GM12878 (cell line): ENCODE measurements at regions not wholly inside any gene's neighbourhood (a gene's known extent, or its start where the extent isn't known, plus 50 kb on each side); places are given as distances from the start of the nearest gene placed in this dataset.
A peak's percentile ranks its signal among the peaks of the same experiment; 100 is the strongest.

Experiments used
- ATAC-seq: fragments of 200-7000 bp; cut with Tn5 transposase; 3 replicates; pipeline ENCODE4 v1.9.1; 2020; ENCODE audit warnings: mild to moderate bottlenecking, moderate library complexity
- BruUV-seq: library from RNA; stranded (reverse); fragments of 400-500 nt; replicated peaks from 2 replicates; lab custom pipeline; 2021; lab: Mats Ljungman, UMichigan
- CTCF ChIA-PET: fragments of 300-600 bp; sonication (Branson Sonifier 250); formaldehyde crosslinking; extraction: SDS; loops from one replicate; lab custom pipeline; 2021; ENCODE audit warnings: inconsistent platforms; lab: Yijun Ruan, JAX
- POLR2A ChIA-PET: fragments of 350-600 bp; formaldehyde crosslinking; extraction: SDS; loops from one replicate; lab custom pipeline; 2021; ENCODE audit warnings: inconsistent platforms; lab: Charles Lee
- RAD21 ChIA-PET: fragments of 300-600 bp; sonication (Branson Sonifier 250); formaldehyde crosslinking; loops from one replicate; lab custom pipeline; 2023; ENCODE audit warnings: antibody characterized with exemption; ENCODE audit not compliant: unreplicated experiment; lab: Charles Lee
- SMC1A ChIA-PET: fragments of 300-600 bp; sonication (Branson Sonifier 250); formaldehyde crosslinking; loops from one replicate; lab custom pipeline; 2023; ENCODE audit not compliant: unreplicated experiment, uncharacterized antibody; lab: Charles Lee
- DNase-seq: peaks from one replicate; pipeline ENCODE4 v3.0.0-alpha.2; 2011; ENCODE audit warnings: low read depth, low spot score
- FAIRE-seq: peaks from 3 replicates; lab custom pipeline; 2011; peaks lifted over from hg19 to GRCh38; lab: Jason Lieb, UNC
- H2AFZ ChIP-seq: 2 replicates; pipeline ENCODE4 v1.6.0; 2011; ENCODE audit warnings: low read depth, low read length, control low read depth; ENCODE audit not compliant: control insufficient read depth
- H3K27ac ChIP-seq: 2 replicates; pipeline ENCODE4 v1.5.1; 2011; ENCODE audit warnings: control low read depth; ENCODE audit not compliant: control insufficient read depth, insufficient read depth
- H3K27me3 ChIP-seq, 2 experiments: replicated peaks in 1 of 2; 2 replicates each; pipeline versions ENCODE4 v1.6.0 to v1.6.1; 2011; ENCODE audit warnings: low read length in 1 of 2; ENCODE audit not compliant: control insufficient read depth in 2 of 2, insufficient read depth in 2 of 2
- H3K36me3 ChIP-seq, 2 experiments: 2 replicates each; pipeline ENCODE4 v1.5.1; 2011; ENCODE audit warnings: low read length in 1 of 2; ENCODE audit not compliant: control insufficient read depth in 2 of 2, insufficient read depth in 2 of 2
- H3K4me1 ChIP-seq: 2 replicates; pipeline ENCODE4 v1.6.1; 2011; ENCODE audit warnings: mild to moderate bottlenecking, low read length, moderate library complexity, mixed read lengths; ENCODE audit not compliant: control insufficient read depth, insufficient read depth
- H3K4me2 ChIP-seq: 2 replicates; pipeline ENCODE4 v1.6.0; 2011; ENCODE audit warnings: control low read depth; ENCODE audit not compliant: control insufficient read depth, insufficient read depth
- H3K4me3 ChIP-seq: fragments of 200-600 bp; sonication (generic); 2 replicates; pipeline ENCODE4 v1.5.1; 2016
- H3K79me2 ChIP-seq: 2 replicates; pipeline ENCODE4 v1.6.0; 2011; ENCODE audit warnings: low read length; ENCODE audit not compliant: control insufficient read depth, insufficient read depth
- H3K9ac ChIP-seq: 2 replicates; pipeline ENCODE4 v1.8.0; 2011; ENCODE audit warnings: low read length, control low read depth, mixed read lengths; ENCODE audit not compliant: control insufficient read depth, insufficient read depth
- H3K9me3 ChIP-seq: replicated peaks from 3 replicates; pipeline ENCODE4 v1.5.1; 2011; ENCODE audit warnings: mild to moderate bottlenecking, low read length; ENCODE audit not compliant: control insufficient read depth, insufficient read depth
- H4K20me1 ChIP-seq: 2 replicates; pipeline ENCODE4 v1.6.0; 2011; ENCODE audit not compliant: control insufficient read depth, insufficient read depth
- EP300 ChIP-seq, 2 experiments: fragments of 150-350 bp in 1 of 2; IDR thresholded peaks; 2 replicates each; pipeline ENCODE4 v1.6.1; 2011 to 2012; ENCODE audit warnings: low read depth in 2 of 2, low read length in 2 of 2, borderline replicate concordance in 1 of 2, improper control_type of control experiment in 1 of 2, inconsistent platforms in 1 of 2; ENCODE audit not compliant: control insufficient read depth in 1 of 2
- GATAD2B ChIP-seq: fragments of 450-650 bp; conservative IDR thresholded peaks from 2 replicates; pipeline ENCODE4 v1.6.1; 2017; ENCODE audit warnings: low read depth, mild to moderate bottlenecking, moderate library complexity
- HCFC1 ChIP-seq: fragments of 150-350 bp; IDR thresholded peaks from 2 replicates; pipeline ENCODE4 v1.6.1; 2014; ENCODE audit warnings: low read length
- MYB ChIP-seq: fragments of 150-350 bp; IDR thresholded peaks from 2 replicates; pipeline ENCODE4 v1.6.1; 2014; ENCODE audit warnings: mild to moderate bottlenecking, low read depth, low read length, borderline replicate concordance
- NFIC ChIP-seq: IDR thresholded peaks from 2 replicates; pipeline ENCODE4 v1.6.1; 2012; ENCODE audit warnings: low read depth, mild to moderate bottlenecking, inconsistent platforms, low read length, moderate library complexity
- SRF ChIP-seq, 2 experiments: IDR thresholded peaks; 2 replicates each; pipeline ENCODE4 v1.6.1; 2011; ENCODE audit warnings: low read depth in 2 of 2, low read length in 2 of 2, mild to moderate bottlenecking in 1 of 2, moderate library complexity in 1 of 2
- TAF1 ChIP-seq: IDR thresholded peaks from 2 replicates; pipeline ENCODE4 v1.6.1; 2011; ENCODE audit warnings: mild to moderate bottlenecking, low read depth, low read length, borderline replicate concordance
- WGBS: methylation state at CpG from one replicate; pipeline ENCODE4 v1.1.6; 2016; ENCODE audit warnings: low lambda C conversion rate; ENCODE audit not compliant: insufficient replicate concordance, insufficient coverage; ENCODE audit errors: missing lambda C conversion rate; 5-methylcytosine and 5-hydroxymethylcytosine counted together
- in situ Hi-C: fragments of 300-500 bp; cut with MboI; formaldehyde crosslinking; loops from 9 replicates; pipeline ENCODE4 v1.14.3; 2018; ENCODE audit warnings: mixed read lengths
- intact Hi-C: fragments of 100-400 bp; cut with micrococcal nuclease; formaldehyde crosslinking; loops from one replicate; pipeline ENCODE4 v1.14.2; 2022; ENCODE audit not compliant: unreplicated experiment
- TF ChIP-seq, protein P1 (sequence below): fragments of 450-650 bp; IDR thresholded peaks from 2 replicates; pipeline ENCODE4 v1.6.1; 2017; ENCODE audit warnings: mild to moderate bottlenecking
- TF ChIP-seq, protein P2 (sequence below): fragments of 450-650 bp; formaldehyde crosslinking; IDR thresholded peaks from 2 replicates; pipeline ENCODE4 v1.4.0; 2020; ENCODE audit warnings: mild to moderate bottlenecking, moderate library complexity
- TF ChIP-seq, protein P3 (sequence below): fragments of 450-650 bp; IDR thresholded peaks from 2 replicates; pipeline ENCODE4 v1.6.1; 2017; ENCODE audit warnings: low read depth, mild to moderate bottlenecking, moderate library complexity
- TF ChIP-seq, protein P4 (sequence below): IDR thresholded peaks from 2 replicates; pipeline ENCODE4 v1.6.1; 2011; ENCODE audit warnings: borderline replicate concordance, low read depth, mild to moderate bottlenecking, moderate library complexity, mixed read lengths, low read length; ENCODE audit not compliant: insufficient read depth; ENCODE audit errors: extremely low read length

DNA sequence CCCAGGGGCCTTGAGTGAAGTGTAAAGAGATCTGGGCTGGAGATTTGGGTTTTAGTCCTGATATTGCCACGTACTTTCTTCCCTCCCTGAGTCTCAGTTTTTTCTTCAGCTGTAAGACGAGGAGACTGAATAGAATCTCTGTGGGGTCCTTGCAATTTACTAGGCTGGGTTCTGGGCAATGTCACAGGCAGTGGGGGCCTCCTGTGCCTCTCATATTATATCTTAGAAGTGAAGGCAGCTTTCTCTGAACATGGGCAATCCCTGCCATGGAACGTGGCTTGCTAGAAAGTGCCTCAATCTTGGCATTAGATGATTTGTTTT, 62.0 kb upstream of the PTPRJ start (continued):
- TF ChIP-seq, protein P1, sequence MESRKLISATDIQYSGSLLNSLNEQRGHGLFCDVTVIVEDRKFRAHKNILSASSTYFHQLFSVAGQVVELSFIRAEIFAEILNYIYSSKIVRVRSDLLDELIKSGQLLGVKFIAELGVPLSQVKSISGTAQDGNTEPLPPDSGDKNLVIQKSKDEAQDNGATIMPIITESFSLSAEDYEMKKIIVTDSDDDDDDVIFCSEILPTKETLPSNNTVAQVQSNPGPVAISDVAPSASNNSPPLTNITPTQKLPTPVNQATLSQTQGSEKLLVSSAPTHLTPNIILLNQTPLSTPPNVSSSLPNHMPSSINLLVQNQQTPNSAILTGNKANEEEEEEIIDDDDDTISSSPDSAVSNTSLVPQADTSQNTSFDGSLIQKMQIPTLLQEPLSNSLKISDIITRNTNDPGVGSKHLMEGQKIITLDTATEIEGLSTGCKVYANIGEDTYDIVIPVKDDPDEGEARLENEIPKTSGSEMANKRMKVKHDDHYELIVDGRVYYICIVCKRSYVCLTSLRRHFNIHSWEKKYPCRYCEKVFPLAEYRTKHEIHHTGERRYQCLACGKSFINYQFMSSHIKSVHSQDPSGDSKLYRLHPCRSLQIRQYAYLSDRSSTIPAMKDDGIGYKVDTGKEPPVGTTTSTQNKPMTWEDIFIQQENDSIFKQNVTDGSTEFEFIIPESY = no peak
- TF ChIP-seq, protein P2, sequence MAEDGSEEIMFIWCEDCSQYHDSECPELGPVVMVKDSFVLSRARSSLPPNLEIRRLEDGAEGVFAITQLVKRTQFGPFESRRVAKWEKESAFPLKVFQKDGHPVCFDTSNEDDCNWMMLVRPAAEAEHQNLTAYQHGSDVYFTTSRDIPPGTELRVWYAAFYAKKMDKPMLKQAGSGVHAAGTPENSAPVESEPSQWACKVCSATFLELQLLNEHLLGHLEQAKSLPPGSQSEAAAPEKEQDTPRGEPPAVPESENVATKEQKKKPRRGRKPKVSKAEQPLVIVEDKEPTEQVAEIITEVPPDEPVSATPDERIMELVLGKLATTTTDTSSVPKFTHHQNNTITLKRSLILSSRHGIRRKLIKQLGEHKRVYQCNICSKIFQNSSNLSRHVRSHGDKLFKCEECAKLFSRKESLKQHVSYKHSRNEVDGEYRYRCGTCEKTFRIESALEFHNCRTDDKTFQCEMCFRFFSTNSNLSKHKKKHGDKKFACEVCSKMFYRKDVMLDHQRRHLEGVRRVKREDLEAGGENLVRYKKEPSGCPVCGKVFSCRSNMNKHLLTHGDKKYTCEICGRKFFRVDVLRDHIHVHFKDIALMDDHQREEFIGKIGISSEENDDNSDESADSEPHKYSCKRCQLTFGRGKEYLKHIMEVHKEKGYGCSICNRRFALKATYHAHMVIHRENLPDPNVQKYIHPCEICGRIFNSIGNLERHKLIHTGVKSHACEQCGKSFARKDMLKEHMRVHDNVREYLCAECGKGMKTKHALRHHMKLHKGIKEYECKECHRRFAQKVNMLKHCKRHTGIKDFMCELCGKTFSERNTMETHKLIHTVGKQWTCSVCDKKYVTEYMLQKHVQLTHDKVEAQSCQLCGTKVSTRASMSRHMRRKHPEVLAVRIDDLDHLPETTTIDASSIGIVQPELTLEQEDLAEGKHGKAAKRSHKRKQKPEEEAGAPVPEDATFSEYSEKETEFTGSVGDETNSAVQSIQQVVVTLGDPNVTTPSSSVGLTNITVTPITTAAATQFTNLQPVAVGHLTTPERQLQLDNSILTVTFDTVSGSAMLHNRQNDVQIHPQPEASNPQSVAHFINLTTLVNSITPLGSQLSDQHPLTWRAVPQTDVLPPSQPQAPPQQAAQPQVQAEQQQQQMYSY = no peak

DNA sequence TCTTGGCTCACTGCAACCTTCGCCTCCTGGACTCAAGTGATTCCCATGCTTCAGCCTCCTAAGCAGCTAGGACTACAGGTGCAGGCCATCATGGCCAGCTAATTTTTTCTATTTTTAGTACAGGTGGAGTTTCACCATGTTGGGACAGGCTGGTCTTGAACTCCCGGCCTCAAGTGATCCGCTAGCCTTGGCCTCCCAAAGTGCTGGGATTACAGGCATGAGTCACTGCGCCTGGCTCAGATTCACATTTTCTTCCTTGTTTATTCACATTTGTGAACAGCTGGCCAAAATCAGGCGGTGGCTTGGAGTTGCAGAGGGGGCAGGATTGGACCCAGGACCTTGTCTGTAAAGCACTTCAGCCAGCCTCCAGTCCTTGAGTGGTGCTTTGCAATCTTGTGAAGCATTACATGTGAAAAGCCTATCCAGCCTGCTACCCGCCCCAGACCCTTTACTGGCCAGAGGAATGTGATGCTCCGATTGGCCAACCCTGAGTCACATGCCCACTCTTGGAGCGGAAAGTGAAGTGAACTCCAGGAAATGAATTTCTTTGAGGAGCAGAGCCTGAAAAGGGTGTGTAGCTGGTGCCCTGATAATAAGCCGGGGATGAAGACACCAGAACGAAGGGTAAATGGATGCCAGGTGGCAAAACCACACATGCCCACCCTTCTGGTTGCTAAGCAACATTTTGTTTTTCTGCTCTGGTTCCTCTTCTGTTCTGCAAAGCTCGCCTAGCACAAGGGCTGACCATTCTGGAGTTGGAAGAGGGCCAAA, 62.6 kb upstream of the PTPRJ start:
- Histone ChIP-seq H3K27me3 (no peaks in the 10 kb centered on the region), H3K4me1 (peaks cover 34% of the 10 kb centered on the region), H3K9ac (no peak overlapping the region), H4K20me1 (no peaks in the 10 kb centered on the region), H3K4me3 (no peak overlapping the region), H3K27ac (no peak overlapping the region), H3K4me2 (peak overlapping the region; percentile 61), H3K36me3 (no peaks in the 10 kb centered on the region), H3K9me3 (no peaks in the 10 kb centered on the region), H2AFZ (peak overlapping the region; percentile 35), H3K79me2 (no peaks in the 10 kb centered on the region)
- ChIA-PET RAD21 (no interaction called here), CTCF (no interaction called here), POLR2A (interaction anchor here (0.6 kb wide), 1 partner anchor 31 kb away, joined by 3 read pairs; no protein-coding TSS in a partner anchor), SMC1A (no interaction called here)
- in situ Hi-C loops (no loop called here), intact Hi-C loops (loop anchor here (5.0 kb wide), 1 partner anchor 60 kb away; no protein-coding TSS in a partner anchor)
- DNase-seq (no peak), ATAC-seq (peak; percentile 63), FAIRE-seq (no peak)
- WGBS = 67% methylated on average over 11 of the region's 11 CpGs
- no TSS peak for BruUV-seq
- TF ChIP-seq NFIC (no peak), MYB (no peak), TAF1 (0 out of 2 replicates have a peak, but pooled peaks have one; percentile 23), SRF (IDR thresholded peaks at IDR 0.05; ENCODE audit: low read depth in 2 of 2, low read length in 2 of 2) (no peak), GATAD2B (no peak), EP300 (IDR thresholded peaks at IDR 0.05; ENCODE audit: borderline replicate concordance in 1 of 2, control insufficient read depth in 1 of 2, low read depth in 2 of 2, low read length in 2 of 2) (no peak), HCFC1 (no peak)
- TF ChIP-seq, protein P3, sequence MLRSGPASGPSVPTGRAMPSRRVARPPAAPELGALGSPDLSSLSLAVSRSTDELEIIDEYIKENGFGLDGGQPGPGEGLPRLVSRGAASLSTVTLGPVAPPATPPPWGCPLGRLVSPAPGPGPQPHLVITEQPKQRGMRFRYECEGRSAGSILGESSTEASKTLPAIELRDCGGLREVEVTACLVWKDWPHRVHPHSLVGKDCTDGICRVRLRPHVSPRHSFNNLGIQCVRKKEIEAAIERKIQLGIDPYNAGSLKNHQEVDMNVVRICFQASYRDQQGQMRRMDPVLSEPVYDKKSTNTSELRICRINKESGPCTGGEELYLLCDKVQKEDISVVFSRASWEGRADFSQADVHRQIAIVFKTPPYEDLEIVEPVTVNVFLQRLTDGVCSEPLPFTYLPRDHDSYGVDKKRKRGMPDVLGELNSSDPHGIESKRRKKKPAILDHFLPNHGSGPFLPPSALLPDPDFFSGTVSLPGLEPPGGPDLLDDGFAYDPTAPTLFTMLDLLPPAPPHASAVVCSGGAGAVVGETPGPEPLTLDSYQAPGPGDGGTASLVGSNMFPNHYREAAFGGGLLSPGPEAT = no peak
- TF ChIP-seq, protein P4, sequence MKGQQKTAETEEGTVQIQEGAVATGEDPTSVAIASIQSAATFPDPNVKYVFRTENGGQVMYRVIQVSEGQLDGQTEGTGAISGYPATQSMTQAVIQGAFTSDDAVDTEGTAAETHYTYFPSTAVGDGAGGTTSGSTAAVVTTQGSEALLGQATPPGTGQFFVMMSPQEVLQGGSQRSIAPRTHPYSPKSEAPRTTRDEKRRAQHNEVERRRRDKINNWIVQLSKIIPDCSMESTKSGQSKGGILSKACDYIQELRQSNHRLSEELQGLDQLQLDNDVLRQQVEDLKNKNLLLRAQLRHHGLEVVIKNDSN = peak; percentile 84
